ENCODE measurements at regions not wholly inside any gene's neighbourhood (a gene's known extent, or its start where the extent isn't known, plus 50 kb on each side); places are given as distances from the start of the nearest gene placed in this dataset.

GRCh38 chr12:86331012-86331411, 74.8 kb upstream of the MGAT4C start:
- H3K27me3 ChIP-seq: no peaks in the 10 kb centered on the region
- H3K4me1 ChIP-seq: no peaks in the 10 kb centered on the region
- H3K27ac ChIP-seq: no peak overlapping the region
- H3K4me3 ChIP-seq: no peak overlapping the region
- intact Hi-C loops (cut with DNase I): no loop called here
- H3K9ac ChIP-seq (ENCODE audit: low read depth in 2 of 2, low read length in 2 of 2): no peak overlapping the region
- H3K9me3 ChIP-seq: no peaks in the 10 kb centered on the region
- TF ChIP-seq CTCF (IDR thresholded peaks at IDR 0.05): no peak
- DNase-seq: no peak
- no peaks in the 10 kb centered on the region for H3K36me3 ChIP-seq

GRCh38 chr12:86312232-86312631, 56.0 kb upstream of the MGAT4C start:
- no peak for TF ChIP-seq CTCF (IDR thresholded peaks at IDR 0.05)
- Histone ChIP-seq H3K4me1 (no peaks in the 10 kb centered on the region), H3K27ac (no peak overlapping the region), H3K27me3 (no peaks in the 10 kb centered on the region), H3K4me3 (no peak overlapping the region), H3K9me3 (no peaks in the 10 kb centered on the region), H3K9ac (ENCODE audit: low read depth in 2 of 2, low read length in 2 of 2) (no peak overlapping the region), H3K36me3 (no peaks in the 10 kb centered on the region)
- intact Hi-C loops (cut with DNase I): no loop called here
- DNase-seq: no peak
